SU-DHL-6 (cell line): ENCODE measurements at regions not wholly inside any gene's neighbourhood (a gene's known extent, or its start where the extent isn't known, plus 50 kb on each side); places are given as distances from the start of the nearest gene placed in this dataset.

Experiments used
- H2AFZ ChIP-seq: fragments of 200-600 bp; sonication (generic); 2 replicates; pipeline ENCODE4 v1.6.1; 2014; ENCODE audit warnings: low read depth, mild to moderate bottlenecking, moderate library complexity, mixed read lengths, antibody characterized with exemption, low read length; ENCODE audit not compliant: severe bottlenecking
- H3F3A ChIP-seq: fragments of 200-600 bp; shearing (Covaris generic); 2 replicates; pipeline ENCODE4 v1.6.0; 2016; ENCODE audit warnings: antibody characterized with exemption, mild to moderate bottlenecking; ENCODE audit not compliant: insufficient read depth
- H3K27ac ChIP-seq: fragments of 200-600 bp; sonication (generic); 2 replicates; pipeline ENCODE4 v1.5.1; 2016; ENCODE audit warnings: low read depth, mild to moderate bottlenecking, low read length, moderate library complexity, mixed read lengths
- H3K27me3 ChIP-seq: fragments of 200-600 bp; sonication (generic), shearing (Covaris generic); 2 replicates; pipeline ENCODE4 v1.6.0; 2014; ENCODE audit warnings: mild to moderate bottlenecking, low read length
- H3K36me3 ChIP-seq: fragments of 200-600 bp; sonication (generic); 2 replicates; pipeline ENCODE4 v1.6.1; 2014; ENCODE audit warnings: mild to moderate bottlenecking, low read length, mixed read lengths
- H3K4me2 ChIP-seq: fragments of 300-600, 200-600 bp; shearing (Covaris generic), sonication (generic); 2 replicates; pipeline ENCODE4 v1.6.0; 2014; ENCODE audit warnings: low read length, low read depth, mild to moderate bottlenecking; ENCODE audit not compliant: poor library complexity, severe bottlenecking
- H3K4me3 ChIP-seq: fragments of 200-600 bp; sonication (generic); 2 replicates; pipeline ENCODE4 v1.5.1; 2014; ENCODE audit warnings: antibody characterized with exemption, low read length, mild to moderate bottlenecking, mixed read lengths; ENCODE audit not compliant: insufficient read depth, poor library complexity, severe bottlenecking
- H3K79me2 ChIP-seq: fragments of 200-600 bp; sonication (generic); 2 replicates; pipeline ENCODE4 v1.6.1; 2014; ENCODE audit warnings: mild to moderate bottlenecking, low read length, moderate library complexity; ENCODE audit not compliant: insufficient read depth
- H3K9ac ChIP-seq: fragments of 200-600 bp; sonication (generic); 2 replicates; pipeline ENCODE4 v1.7.0; 2014; ENCODE audit warnings: mild to moderate bottlenecking, low read length
- H3K9me2 ChIP-seq: fragments of 200-600 bp; sonication (generic); replicated peaks from 2 replicates; pipeline ENCODE4 v1.6.1; 2014; ENCODE audit warnings: low read length; ENCODE audit not compliant: insufficient read depth
- H3K9me3 ChIP-seq: fragments of 200-600 bp; sonication (generic); 2 replicates; pipeline ENCODE4 v1.6.1; 2014; ENCODE audit warnings: low read length, mixed read lengths; ENCODE audit not compliant: insufficient read depth
- H4K20me1 ChIP-seq: fragments of 200-600 bp; sonication (generic); 2 replicates; pipeline ENCODE4 v1.6.1; 2014; ENCODE audit warnings: low read depth, mild to moderate bottlenecking, antibody characterized with exemption, low read length, moderate library complexity, mixed read lengths
- CTCF ChIP-seq: fragments of 200-600 bp; sonication (generic); IDR thresholded peaks from one replicate; pipeline ENCODE4 v1.5.1; 2017; ENCODE audit warnings: antibody characterized with exemption, mild to moderate bottlenecking, low read length, moderate library complexity; ENCODE audit not compliant: insufficient read depth, poor library complexity, severe bottlenecking
- EZH2phosphoT487 ChIP-seq: fragments of 200-600 bp; sonication (generic), shearing (Covaris generic); conservative IDR thresholded peaks from 2 replicates; pipeline ENCODE4 v1.6.1; 2018; ENCODE audit warnings: mild to moderate bottlenecking, antibody characterized with exemption, low read length, moderate library complexity, mixed read lengths

- Histone ChIP-seq H3K4me3 (no peak overlapping the region), H3K27me3 (no peaks in the 10 kb centered on the region), H3K36me3 (no peaks in the 10 kb centered on the region), H3K27ac (no peak overlapping the region), H3K79me2 (no peaks in the 10 kb centered on the region), H2AFZ (no peak overlapping the region), H3F3A (no peaks in the 10 kb centered on the region), H3K9ac (no peak overlapping the region), H4K20me1 (no peaks in the 10 kb centered on the region), H3K9me3 (no peaks in the 10 kb centered on the region), H3K9me2 (no peaks in the 10 kb centered on the region), H3K4me2 (no peak overlapping the region)
- TF ChIP-seq EZH2phosphoT487: no peak
- no peak for TF ChIP-seq CTCF
These were observed 982.4 kb upstream of the HS3ST1 start for GRCh38 chr4:12411072-12411471.

GRCh38 chr4:12409507-12410190, 981.0 kb upstream of the HS3ST1 start:
- no peaks in the 10 kb centered on the region for H3K9me3 ChIP-seq
- H3K27me3 ChIP-seq: no peaks in the 10 kb centered on the region
- no peaks in the 10 kb centered on the region for H3K9me2 ChIP-seq
- H3K36me3 ChIP-seq: no peaks in the 10 kb centered on the region
- no peaks in the 10 kb centered on the region for H3F3A ChIP-seq
- H3K79me2 ChIP-seq: no peaks in the 10 kb centered on the region
- no peak overlapping the region for H3K9ac ChIP-seq
- no peak overlapping the region for H2AFZ ChIP-seq
- H4K20me1 ChIP-seq: no peaks in the 10 kb centered on the region
- H3K27ac ChIP-seq: no peak overlapping the region
- no peak for TF ChIP-seq CTCF
- TF ChIP-seq EZH2phosphoT487: no peak
- no peak overlapping the region for H3K4me3 ChIP-seq
- no peak overlapping the region for H3K4me2 ChIP-seq

- H3K9me2 ChIP-seq: no peaks in the 10 kb centered on the region
- no peak overlapping the region for H3K4me3 ChIP-seq
- H3K36me3 ChIP-seq: no peaks in the 10 kb centered on the region
- TF ChIP-seq EZH2phosphoT487 (no peak), CTCF (no peak)
- no peaks in the 10 kb centered on the region for H3F3A ChIP-seq
- H4K20me1 ChIP-seq: no peaks in the 10 kb centered on the region
- H3K27ac ChIP-seq: no peak overlapping the region
- H3K4me2 ChIP-seq: no peak overlapping the region
- H3K79me2 ChIP-seq: no peaks in the 10 kb centered on the region
- no peaks in the 10 kb centered on the region for H3K27me3 ChIP-seq
- H3K9me3 ChIP-seq: no peaks in the 10 kb centered on the region
- H2AFZ ChIP-seq: no peak overlapping the region
- no peak overlapping the region for H3K9ac ChIP-seq
These were observed 979.7 kb upstream of the HS3ST1 start for GRCh38 chr4:12408364-12408763.
